ENCODE measurements at regions not wholly inside any gene's neighbourhood (a gene's known extent, or its start where the extent isn't known, plus 50 kb on each side); places are given as distances from the start of the nearest gene placed in this dataset.

DNA sequence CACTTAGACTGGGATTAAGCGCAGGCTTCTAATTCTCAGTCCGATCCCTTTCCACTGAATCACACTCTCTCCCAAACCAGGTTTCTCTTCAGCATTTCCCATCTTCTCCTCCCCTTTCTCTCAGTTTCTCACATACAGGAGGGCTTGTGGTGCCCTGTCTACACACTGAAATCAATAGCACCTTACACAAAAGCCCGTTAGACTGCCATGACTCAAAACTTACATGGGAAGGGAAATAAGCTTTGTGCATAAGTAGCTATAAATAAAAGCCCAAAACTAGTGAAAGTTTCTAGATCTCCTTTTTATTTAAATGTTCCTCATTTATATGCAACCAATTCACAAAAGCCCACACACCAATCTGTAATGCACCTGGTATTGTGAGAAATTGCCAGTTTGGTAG lies 318.4 kb downstream of the TXNL1 start:
- TF ChIP-seq, protein P1, sequence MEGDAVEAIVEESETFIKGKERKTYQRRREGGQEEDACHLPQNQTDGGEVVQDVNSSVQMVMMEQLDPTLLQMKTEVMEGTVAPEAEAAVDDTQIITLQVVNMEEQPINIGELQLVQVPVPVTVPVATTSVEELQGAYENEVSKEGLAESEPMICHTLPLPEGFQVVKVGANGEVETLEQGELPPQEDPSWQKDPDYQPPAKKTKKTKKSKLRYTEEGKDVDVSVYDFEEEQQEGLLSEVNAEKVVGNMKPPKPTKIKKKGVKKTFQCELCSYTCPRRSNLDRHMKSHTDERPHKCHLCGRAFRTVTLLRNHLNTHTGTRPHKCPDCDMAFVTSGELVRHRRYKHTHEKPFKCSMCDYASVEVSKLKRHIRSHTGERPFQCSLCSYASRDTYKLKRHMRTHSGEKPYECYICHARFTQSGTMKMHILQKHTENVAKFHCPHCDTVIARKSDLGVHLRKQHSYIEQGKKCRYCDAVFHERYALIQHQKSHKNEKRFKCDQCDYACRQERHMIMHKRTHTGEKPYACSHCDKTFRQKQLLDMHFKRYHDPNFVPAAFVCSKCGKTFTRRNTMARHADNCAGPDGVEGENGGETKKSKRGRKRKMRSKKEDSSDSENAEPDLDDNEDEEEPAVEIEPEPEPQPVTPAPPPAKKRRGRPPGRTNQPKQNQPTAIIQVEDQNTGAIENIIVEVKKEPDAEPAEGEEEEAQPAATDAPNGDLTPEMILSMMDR (IDR thresholded peaks at IDR 0.05; ENCODE audit: low read length), result no peak
- TF ChIP-seq EZH2 (optimal IDR thresholded peaks at IDR 0.05; ENCODE audit: low read depth, low read length), result no peak

All from MM.1S (cell line).